Activated naive CD4-positive, alpha-beta T cell treated with anti-CD3 and anti-CD28 coated beads, Interleukin-2, amount 50 U/mL, for 72 hours (primary cell): ENCODE measurements at regions not wholly inside any gene's neighbourhood (a gene's known extent, or its start where the extent isn't known, plus 50 kb on each side); places are given as distances from the start of the nearest gene placed in this dataset.
A peak's percentile ranks its signal among the peaks of the same experiment; 100 is the strongest.

Experiments
- ATAC-seq, 2 donors: fragments of 150-1000 bp; cut with Tn5 transposase; 2 replicates each; pipeline ENCODE4 v1.10.0; 2021; ENCODE audit warnings: mild to moderate bottlenecking in 2 of 2, moderate library complexity in 2 of 2
- DNase-seq, 2 donors: peaks; one replicate each; pipeline ENCODE4 v3.0.0; 2021 to 2022; ENCODE audit warnings: low spot score in 2 of 2
- H3K27ac Mint-ChIP-seq, 2 donors: one replicate each; pipeline ENCODE4 v1.8.0; 2022; ENCODE audit warnings: mild to moderate bottlenecking in 2 of 2, mixed read lengths in 2 of 2
- H3K36me3 Mint-ChIP-seq, 2 donors: one replicate each; pipeline ENCODE4 v1.8.0; 2022; ENCODE audit warnings: mixed read lengths in 2 of 2
- H3K9me3 Mint-ChIP-seq, 2 donors: one replicate each; pipeline ENCODE4 v1.8.0; 2022; ENCODE audit warnings: mixed read lengths in 2 of 2

DNA sequence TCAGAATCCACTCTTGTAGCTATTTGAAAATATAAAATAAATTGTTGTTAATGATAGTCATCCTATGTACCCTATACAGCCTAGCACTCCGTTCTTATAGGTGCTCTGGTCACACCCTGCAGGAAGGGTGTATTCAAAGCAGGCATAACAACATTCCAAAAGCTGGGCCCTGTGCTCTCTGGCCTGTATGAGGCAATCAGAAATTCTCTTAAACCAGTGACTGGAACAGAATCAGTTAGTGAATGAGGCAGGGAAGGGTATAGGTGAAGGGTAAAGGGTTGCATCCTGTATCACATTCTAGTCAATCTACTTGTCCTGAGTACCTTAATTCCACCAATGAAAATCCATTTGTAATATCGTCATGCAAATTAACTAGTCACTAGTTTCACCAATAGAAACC, 154.5 kb upstream of the ZNF217 start:
- Mint-ChIP-seq H3K36me3 (no peaks in the 10 kb centered on the region), H3K9me3 (no peaks in the 10 kb centered on the region), H3K27ac (peak overlapping the region in 1 of 2 donors; percentile 66)
- DNase-seq (no peak), ATAC-seq (no peak)

DNA sequence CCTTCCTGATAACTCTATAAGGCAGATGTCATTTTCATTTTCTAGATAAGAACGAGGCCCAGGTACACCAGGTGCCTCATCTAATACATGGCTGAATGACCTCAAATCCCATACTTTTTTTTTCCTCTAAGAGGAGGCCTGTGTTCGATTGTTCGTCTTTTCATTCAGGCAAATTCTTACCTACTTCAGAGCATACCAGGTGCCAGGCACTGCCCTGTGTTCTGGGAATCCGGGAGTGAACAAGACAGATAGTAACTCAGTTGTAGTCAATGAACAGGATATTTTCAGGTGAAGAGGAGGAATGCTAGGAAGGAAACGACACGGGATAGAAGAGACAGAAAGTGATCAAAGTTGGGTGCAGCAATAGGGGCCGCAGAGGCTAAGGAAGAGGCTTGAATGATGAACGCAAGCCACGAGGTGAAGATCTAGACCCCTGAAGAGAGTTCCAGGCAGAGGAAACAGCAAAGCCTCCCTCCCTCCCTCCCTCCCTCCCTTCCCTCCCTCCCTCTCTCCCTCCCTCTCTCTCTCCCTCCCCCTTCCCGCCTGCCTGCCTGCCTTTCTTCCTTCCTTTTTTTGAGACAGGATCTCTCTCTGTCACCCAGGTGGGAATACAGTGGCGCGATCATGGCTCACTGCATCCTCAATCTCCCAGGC, 150.1 kb upstream of the ZNF217 start:
- H3K27ac Mint-ChIP-seq, result no peak overlapping the region
- peaks cover 0 to 6% of the 10 kb centered on the region in 2 donors for H3K36me3 Mint-ChIP-seq
- DNase-seq (no peak), ATAC-seq (no peak)
- H3K9me3 Mint-ChIP-seq, result no peaks in the 10 kb centered on the region

DNA sequence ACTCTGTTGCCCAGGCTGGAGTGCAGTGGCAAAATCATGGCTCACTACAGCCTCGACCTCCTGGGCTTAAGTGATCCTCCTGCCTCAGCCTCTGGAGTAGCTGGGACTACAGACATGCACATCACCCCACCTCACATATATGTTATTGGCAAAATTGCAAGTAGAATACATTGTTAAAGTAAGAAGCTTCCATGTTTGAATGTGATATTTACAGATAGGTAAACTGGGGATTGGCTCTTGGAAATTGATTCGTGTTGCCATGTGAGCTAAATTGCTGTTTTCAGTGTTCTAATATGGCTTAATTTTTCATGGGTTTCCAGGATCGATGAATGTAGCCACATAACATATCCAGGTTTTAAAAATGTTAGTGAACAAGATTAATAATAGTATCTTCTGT, 149.0 kb upstream of the ZNF217 start:
- DNase-seq (no peak), ATAC-seq (no peak)
- H3K27ac Mint-ChIP-seq, result no peak overlapping the region
- H3K36me3 Mint-ChIP-seq, result peaks cover 0 to 6% of the 10 kb centered on the region in 2 donors
- no peaks in the 10 kb centered on the region for H3K9me3 Mint-ChIP-seq

DNA sequence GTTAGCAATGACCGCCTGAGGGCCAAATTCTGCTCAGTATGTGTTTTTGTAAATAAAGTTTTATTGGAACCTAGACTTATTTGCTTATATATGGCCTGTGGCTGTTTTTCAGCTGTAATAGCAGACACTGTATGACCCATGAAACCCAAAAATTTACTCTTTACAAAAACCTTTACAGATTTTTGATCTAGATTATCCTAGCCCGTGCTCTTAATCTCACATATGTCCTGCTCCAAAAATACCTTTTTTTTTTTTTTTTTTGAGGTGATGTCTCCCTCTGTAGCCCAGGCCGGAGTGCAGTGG, 148.0 kb upstream of the ZNF217 start:
- Mint-ChIP-seq H3K36me3 (peaks cover 0 to 6% of the 10 kb centered on the region in 2 donors), H3K27ac (no peak overlapping the region), H3K9me3 (no peaks in the 10 kb centered on the region)
- ATAC-seq (no peak), DNase-seq (no peak)

DNA sequence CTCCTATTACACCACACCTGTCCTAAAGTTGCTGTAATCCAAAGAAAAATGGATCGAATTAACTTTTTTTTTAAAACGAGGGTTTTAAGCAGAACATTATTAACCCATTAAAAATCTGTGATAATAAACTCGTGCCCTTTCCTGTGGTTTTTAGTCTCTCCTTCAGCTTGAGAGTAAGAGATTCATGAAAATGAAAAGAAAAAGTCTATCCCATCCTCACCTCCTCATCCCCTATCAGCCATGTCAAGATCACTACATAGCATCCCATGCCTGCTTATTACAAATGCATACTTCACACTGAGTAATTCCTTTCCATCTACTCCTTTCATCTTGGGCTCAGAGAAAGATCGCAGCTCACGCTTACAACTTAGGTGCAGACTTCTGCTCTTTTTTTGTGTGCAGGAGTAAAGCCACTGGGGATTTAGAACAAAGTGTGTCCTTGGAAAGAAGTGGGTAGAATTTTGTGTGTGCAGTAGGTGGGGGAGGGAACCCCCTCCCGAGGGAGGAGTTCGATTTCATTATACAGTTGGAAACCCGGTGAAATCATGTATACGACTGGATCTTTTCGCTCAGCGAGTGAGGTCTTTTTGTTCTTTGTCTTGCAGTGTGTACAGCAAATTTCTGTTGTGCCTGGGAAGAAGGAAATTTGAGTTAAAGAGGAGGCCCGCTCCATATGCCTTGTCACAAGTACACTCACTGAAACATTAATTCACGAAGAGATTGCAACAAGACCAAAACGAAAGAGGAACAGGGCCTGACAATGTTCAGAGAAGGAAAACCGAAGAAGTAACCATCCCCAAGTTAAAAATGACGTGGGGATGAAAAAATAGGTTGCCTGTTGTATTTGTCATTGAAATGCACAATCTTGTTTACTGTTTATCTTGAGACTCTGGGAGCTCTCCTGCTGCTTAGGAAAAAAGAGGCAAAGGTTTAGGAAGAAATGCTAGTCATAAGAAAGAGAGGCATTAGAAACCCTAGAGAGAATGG, 146.5 kb upstream of the ZNF217 start:
- ATAC-seq (peak; percentile 92), DNase-seq (no peak)
- H3K27ac Mint-ChIP-seq, result peak overlapping the region; percentile 85 to 90
- peaks cover 0 to 6% of the 10 kb centered on the region in 2 donors for H3K36me3 Mint-ChIP-seq
- H3K9me3 Mint-ChIP-seq, result no peaks in the 10 kb centered on the region

DNA sequence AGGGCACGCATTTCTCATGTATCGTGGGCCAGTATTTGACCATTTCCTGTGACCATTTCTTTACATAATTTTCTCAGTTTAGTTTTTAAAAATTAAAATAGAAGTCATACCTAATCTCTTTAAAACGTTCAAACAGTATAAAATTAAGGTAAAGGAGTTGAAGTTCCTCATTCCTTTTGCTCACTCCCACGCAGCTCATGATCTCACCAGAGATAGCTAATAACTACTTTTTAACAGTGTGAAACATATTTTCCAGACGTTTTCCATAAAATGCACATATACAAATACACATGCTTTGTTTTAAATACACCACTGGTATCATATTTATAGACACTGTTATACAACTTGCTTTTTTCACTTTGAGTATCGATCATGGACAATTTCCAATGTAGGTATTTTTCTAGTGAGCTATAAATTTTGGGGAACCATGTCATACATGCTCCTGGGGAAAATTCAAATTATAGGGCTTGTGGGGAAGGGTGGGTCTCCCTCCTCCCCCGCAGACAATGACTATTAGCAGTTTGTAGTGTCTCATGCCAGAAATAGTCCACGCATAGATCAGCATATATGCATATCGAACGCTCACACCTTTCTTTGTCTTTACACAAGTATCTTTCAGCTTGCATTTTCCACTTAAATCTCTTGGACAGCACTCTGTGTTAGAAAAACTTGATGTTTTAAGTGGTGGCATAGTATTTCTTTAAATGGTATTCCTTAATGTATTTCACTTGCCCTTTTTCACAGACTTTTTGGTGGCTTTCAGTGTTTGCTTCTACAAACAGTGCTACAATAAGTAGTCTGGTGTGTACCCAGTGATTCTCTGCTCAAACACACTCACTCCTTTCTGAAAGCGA, 145.5 kb upstream of the ZNF217 start:
- ATAC-seq (no peak), DNase-seq (no peak)
- H3K36me3 Mint-ChIP-seq, result peaks cover 0 to 6% of the 10 kb centered on the region in 2 donors
- no peaks in the 10 kb centered on the region for H3K9me3 Mint-ChIP-seq
- H3K27ac Mint-ChIP-seq, result peak overlapping the region; percentile 85 to 90

DNA sequence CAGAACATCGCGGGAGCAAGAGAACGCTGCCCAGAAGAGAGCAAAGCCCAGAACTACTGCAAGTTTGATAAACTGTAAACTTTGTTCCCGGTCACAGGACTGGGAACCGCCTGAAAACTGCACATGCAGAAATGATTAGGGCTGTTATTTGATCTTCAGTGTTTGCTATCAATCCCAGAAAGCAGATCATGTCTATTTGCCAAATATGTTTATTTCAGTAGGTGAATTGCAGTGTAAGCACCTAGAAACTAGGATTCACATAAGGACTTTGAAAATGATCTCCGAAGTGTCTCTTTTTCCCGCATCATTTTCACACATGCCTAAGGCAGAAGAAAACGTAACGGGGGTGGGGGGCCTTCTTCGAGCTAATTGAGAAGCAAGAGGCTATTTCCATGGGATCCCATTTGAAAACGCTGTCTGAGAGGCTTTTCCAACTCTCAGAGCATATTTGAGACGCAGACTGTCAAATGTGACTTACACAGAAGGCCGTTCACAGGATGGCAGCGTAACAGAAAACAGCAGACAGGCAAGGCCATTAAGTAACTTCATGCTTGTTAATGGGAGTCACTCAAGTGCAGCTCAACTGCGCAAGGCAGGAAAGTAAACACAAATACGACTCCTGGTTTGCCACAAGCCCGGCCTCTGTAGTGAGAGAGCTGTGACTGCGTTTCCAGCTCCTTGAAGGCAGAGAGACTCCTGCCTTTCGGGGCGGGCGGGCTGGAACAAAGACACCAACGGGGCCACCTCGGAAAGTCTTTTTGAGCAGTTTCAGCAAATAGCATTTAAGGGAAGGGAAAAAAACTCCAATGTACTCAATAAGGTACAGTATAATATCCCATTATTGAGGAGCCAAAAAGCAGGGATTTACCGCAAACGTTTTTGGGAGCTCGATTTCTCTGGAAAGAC, 144.7 kb upstream of the ZNF217 start:
- no peak for ATAC-seq
- H3K9me3 Mint-ChIP-seq, result no peaks in the 10 kb centered on the region
- DNase-seq, result no peak
- H3K36me3 Mint-ChIP-seq, result peaks cover 0 to 6% of the 10 kb centered on the region in 2 donors
- no peak overlapping the region for H3K27ac Mint-ChIP-seq

DNA sequence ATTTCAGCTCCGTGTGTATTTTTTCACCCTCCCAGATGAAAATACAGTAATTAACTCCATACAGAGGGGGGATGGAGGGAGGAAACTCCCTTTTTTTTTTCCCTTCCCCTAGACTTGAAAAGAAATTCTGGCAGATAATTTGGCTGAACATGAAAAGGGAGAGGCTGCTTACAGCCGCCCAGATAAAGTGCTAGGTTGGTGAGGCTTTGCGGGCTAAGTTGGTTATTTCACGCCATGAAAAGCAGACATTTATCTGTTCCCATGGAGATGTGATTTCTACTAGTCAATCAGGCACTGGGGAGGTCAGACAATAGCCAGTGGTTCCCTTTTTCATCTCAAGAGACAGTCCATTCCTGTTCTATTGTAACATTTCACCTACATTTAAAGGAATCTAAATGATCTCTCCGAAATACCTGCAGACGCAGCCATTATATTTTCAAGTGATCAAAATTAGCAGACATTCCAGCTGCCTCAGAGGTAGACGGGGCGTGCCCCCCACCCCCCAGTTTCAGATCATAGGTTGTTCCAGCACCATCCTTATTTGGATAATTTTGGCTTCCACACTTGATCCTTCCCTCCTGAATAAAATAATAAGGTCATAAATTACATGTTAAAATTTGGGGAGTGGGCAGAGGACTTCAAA, 143.9 kb upstream of the ZNF217 start:
- Mint-ChIP-seq H3K9me3 (no peaks in the 10 kb centered on the region), H3K27ac (peak overlapping the region; percentile 89 to 90)

DNA sequence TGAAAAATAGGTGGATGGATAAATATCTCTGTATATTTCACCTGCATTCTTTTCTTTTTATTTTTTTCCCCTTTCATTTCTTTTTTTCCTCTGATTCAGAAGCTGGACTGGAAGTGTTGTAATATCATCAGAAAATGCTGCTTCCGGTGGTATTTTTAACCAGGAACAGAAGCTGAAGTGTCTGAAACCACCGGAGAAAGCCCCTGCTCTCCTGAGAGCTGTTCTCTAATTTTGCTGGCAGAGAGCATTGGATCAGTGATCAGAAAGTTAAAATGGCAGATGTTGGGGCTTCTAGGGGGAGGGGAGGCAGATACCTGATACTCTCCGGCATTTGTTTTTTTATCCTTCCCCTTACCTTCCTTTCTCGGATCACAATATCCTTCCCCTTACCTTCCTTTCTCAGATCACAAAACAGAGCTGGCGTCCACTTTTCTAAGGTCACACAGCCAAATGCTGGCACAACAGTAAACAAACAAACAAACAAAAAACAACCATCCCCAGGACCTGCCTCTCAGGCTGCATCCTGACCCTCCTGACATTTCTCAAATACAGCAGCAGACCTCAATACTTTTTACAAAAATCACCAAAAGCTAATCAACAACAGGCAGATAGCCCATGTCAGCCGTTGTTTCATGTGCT, 143.2 kb upstream of the ZNF217 start:
- H3K9me3 Mint-ChIP-seq, result no peaks in the 10 kb centered on the region
- no peak for DNase-seq

More for the DNA sequence above, 143.9 kb upstream of the ZNF217 start:
- peaks cover 0 to 6% of the 10 kb centered on the region in 2 donors for H3K36me3 Mint-ChIP-seq
- DNase-seq, result no peak
- ATAC-seq, result no peak

DNA sequence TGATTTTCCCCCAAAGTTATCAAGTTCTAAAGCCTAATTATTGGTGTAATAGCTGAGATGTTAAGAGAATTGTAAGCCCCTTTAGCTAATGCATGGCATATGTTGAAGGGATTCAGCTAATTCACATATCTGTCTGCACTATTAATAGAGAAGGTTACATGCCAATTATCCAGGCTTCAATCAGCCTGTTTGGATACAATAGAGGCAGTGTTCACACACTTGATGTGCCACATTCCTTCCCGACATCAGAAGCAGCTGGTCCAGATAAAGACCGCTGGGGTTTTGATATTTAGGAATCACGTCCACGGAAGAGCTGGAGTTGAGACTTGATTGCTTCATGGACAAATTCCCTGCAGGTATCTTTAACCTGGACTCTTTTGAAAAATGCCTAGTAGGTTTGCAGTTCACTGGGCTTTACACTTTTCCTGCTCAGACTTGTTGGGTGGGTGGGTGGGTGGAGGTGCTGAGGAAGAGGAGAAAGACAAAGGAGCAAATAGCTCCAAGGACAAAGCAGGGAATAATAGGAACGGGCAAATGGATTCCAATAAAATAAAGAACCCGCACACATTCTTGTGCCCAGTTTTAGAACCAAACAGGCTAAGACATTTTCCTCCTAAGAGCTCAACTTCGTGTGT, 142.6 kb upstream of the ZNF217 start:
- ATAC-seq (no peak), DNase-seq (no peak)
- no peaks in the 10 kb centered on the region for H3K9me3 Mint-ChIP-seq
- H3K36me3 Mint-ChIP-seq, result peaks cover 0 to 6% of the 10 kb centered on the region in 2 donors
- H3K27ac Mint-ChIP-seq, result peak overlapping the region; percentile 89 to 90

More for the DNA sequence above, 143.2 kb upstream of the ZNF217 start:
- H3K36me3 Mint-ChIP-seq, result peaks cover 0 to 6% of the 10 kb centered on the region in 2 donors
- H3K27ac Mint-ChIP-seq, result peak overlapping the region; percentile 89 to 90
- ATAC-seq, result peak; percentile 35 to 58

DNA sequence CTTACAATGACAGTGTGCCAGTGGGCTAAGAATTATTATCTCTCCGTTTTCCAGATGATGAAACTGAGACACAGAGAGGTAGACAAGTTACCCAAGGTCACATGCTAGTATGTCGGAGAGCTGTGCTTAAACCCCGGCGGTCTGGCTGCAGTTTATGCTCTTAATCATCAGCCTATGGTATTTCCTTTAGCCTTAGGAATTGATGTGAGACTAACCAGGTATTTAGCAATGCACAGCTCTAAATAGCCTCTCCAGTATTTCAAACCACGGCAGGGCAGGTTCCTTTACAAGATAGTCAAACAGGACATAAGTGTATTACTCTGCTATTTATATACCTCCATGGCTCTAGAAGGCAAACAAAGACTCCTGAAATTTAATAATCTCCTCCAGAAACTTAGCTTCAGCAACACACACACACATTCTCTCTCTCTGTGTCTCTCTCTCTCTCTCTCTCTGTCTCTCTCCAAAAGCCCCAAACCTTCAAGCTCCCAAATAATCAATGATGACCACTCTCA, 142.0 kb upstream of the ZNF217 start:
- H3K27ac Mint-ChIP-seq, result no peak overlapping the region
- DNase-seq (no peak), ATAC-seq (no peak)
- peaks cover 0 to 6% of the 10 kb centered on the region in 2 donors for H3K36me3 Mint-ChIP-seq
- H3K9me3 Mint-ChIP-seq, result no peaks in the 10 kb centered on the region

DNA sequence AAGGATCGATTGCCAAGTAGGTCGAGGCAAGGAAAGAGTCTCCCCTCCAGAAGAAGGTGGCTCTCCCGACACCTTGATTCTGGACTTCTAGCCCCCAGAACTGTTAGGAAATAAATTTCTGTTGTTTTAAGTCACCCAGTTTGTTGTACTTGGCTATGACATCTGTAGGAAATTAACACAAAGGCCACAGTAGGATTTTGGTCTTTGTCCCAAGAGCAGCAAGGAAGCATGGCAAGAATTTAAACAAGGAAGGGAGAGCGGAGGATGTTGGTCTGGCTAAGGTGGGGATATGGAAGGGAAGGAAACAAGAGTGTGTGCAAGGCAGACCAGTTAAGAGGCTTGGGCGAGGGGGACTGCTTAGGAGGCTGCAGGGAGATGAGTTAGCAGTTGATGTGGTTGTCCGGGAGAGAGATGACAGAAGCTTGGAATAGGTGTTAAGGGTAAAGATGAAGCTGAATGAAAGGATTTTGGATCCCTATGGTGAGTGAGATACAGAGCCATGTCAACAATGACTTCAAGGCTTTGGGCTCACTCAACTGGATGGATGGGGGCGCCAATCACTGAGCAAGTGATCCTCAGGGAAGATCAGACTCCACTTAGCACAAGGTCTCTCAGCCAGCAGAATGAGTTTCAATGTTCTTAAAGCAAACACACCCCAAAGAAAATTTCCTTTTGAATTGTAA, 140.5 kb upstream of the ZNF217 start:
- H3K9me3 Mint-ChIP-seq, result no peaks in the 10 kb centered on the region
- ATAC-seq (no peak), DNase-seq (no peak)
- no peak overlapping the region for H3K27ac Mint-ChIP-seq
- H3K36me3 Mint-ChIP-seq, result no peaks in the 10 kb centered on the region

DNA sequence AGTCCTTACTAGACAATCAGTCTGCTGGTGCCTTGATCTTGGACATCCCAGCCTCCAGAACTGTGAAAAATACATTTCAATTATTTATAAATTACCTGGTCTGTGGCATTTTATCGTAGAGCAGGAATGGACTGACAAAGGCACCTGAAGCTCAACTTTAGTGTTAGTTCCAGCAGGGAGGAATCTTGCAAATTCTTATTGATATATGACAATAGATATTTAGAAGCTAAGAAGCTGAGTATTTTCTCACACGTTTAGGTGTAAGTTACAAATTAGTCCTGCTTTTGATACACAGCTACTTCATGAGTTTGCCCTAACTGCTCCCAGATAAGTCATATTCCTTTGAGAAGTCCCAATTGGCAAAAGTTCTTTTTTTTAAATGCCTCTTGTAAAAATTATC, 138.0 kb upstream of the ZNF217 start:
- H3K9me3 Mint-ChIP-seq, result no peaks in the 10 kb centered on the region
- DNase-seq (no peak), ATAC-seq (no peak)
- H3K27ac Mint-ChIP-seq, result no peak overlapping the region
- no peaks in the 10 kb centered on the region for H3K36me3 Mint-ChIP-seq

DNA sequence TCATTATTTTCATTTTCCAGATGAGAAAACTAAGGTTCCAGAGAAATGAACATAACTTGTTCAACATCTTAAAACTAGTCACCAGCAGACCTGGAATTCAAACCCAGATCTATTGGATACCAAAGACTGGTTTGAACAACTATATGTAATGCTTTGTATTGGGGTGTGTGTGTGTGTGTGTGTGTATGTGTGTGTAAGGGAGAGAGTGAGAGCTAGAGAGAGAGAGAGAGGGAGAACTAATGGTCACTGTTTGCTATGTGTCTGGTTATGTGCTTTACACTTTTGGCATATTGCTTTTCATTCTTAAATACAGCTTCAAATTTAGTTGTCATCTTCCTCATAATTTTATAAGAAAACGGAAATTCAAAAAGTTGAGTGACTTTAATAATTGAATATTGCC, 134.7 kb upstream of the ZNF217 start:
- no peaks in the 10 kb centered on the region for H3K36me3 Mint-ChIP-seq
- no peak for DNase-seq
- ATAC-seq, result no peak
- H3K27ac Mint-ChIP-seq, result peak overlapping the region in 1 of 2 donors; percentile 36
- H3K9me3 Mint-ChIP-seq, result no peaks in the 10 kb centered on the region
